ENCODE measurements at regions not wholly inside any gene's neighbourhood (a gene's known extent, or its start where the extent isn't known, plus 50 kb on each side); places are given as distances from the start of the nearest gene placed in this dataset.

GRCh38 chr2:62362561-62362960 is 143.4 kb downstream of the TMEM17 start:
- no peak for TF ChIP-seq CTCF (conservative IDR thresholded peaks at IDR 0.05)
- H3K27ac ChIP-seq = no peak overlapping the region

GRCh38 chr2:62361964-62362363 is 144.0 kb downstream of the TMEM17 start:
- no peak overlapping the region for H3K27ac ChIP-seq
- no peak for TF ChIP-seq CTCF (conservative IDR thresholded peaks at IDR 0.05)

- no peak overlapping the region for H3K27ac ChIP-seq
- TF ChIP-seq CTCF (conservative IDR thresholded peaks at IDR 0.05) = no peak
Measured at GRCh38 chr2:62354771-62355561, 151.0 kb downstream of the TMEM17 start.

- no peak for TF ChIP-seq CTCF (conservative IDR thresholded peaks at IDR 0.05)
- no peak overlapping the region for H3K27ac ChIP-seq
Measured at GRCh38 chr2:62352031-62352430, 154.0 kb downstream of the TMEM17 start.

GRCh38 chr2:62349788-62350187 is 153.9 kb downstream of the B3GNT2 start:
- no peak for TF ChIP-seq CTCF (conservative IDR thresholded peaks at IDR 0.05)
- H3K27ac ChIP-seq = no peak overlapping the region

GRCh38 chr2:62348700-62349099 is 152.8 kb downstream of the B3GNT2 start:
- TF ChIP-seq CTCF (conservative IDR thresholded peaks at IDR 0.05) = no peak
- H3K27ac ChIP-seq = no peak overlapping the region

GRCh38 chr2:62347563-62348270 is 151.8 kb downstream of the B3GNT2 start:
- no peak overlapping the region for H3K27ac ChIP-seq
- no peak for TF ChIP-seq CTCF (conservative IDR thresholded peaks at IDR 0.05)
